Testis (tissue), 2 donors: ENCODE measurements at regions not wholly inside any gene's neighbourhood (a gene's known extent, or its start where the extent isn't known, plus 50 kb on each side); places are given as distances from the start of the nearest gene placed in this dataset.

Experiments used
- POLR2A ChIP-seq: fragments of 450-650 bp; IDR thresholded peaks from one replicate; pipeline ENCODE4 v1.6.1; 2017; ENCODE audit warnings: antibody characterized with exemption, mild to moderate bottlenecking, moderate library complexity
- TF ChIP-seq, protein P1 (sequence below), 3 experiments: fragments of 450-650 bp in 2 of 3; fragments of 200-600 bp in 1 of 3; sonication (generic) in 1 of 3; IDR thresholded peaks; one replicate each; pipeline ENCODE4 v1.5.1; 2016 to 2019; ENCODE audit warnings: antibody characterized with exemption in 3 of 3, mild to moderate bottlenecking in 2 of 3, moderate library complexity in 1 of 3

DNA sequence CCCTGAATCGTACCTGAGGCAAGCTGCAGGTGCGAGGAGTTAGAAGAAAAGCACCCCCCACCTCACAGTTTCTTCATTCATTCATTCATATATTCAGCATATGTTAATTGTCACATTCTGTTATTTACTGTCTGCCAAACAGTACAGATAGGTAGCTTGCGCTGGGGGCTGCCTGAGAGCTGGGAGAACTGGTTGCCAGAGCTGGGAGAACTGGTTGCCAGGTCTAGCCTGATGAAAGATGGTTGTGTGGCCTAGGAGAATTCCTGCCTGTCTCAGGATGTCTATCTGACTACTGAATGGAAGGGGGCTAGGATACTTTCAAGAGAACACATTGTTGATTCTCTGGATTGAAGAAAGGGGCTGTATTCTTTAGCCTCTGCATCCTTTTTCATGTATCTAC lies 225.9 kb upstream of the POU3F1 start:
- TF ChIP-seq, protein P1, sequence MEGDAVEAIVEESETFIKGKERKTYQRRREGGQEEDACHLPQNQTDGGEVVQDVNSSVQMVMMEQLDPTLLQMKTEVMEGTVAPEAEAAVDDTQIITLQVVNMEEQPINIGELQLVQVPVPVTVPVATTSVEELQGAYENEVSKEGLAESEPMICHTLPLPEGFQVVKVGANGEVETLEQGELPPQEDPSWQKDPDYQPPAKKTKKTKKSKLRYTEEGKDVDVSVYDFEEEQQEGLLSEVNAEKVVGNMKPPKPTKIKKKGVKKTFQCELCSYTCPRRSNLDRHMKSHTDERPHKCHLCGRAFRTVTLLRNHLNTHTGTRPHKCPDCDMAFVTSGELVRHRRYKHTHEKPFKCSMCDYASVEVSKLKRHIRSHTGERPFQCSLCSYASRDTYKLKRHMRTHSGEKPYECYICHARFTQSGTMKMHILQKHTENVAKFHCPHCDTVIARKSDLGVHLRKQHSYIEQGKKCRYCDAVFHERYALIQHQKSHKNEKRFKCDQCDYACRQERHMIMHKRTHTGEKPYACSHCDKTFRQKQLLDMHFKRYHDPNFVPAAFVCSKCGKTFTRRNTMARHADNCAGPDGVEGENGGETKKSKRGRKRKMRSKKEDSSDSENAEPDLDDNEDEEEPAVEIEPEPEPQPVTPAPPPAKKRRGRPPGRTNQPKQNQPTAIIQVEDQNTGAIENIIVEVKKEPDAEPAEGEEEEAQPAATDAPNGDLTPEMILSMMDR (IDR thresholded peaks at IDR 0.05), result no peak
- TF ChIP-seq POLR2A, result no peak
